Frontal cortex (tissue), 3 donors: ENCODE measurements at regions not wholly inside any gene's neighbourhood (a gene's known extent, or its start where the extent isn't known, plus 50 kb on each side); places are given as distances from the start of the nearest gene placed in this dataset.
"Not testable (repeated sequence)": the region's sequence is repeated elsewhere in the genome, so short reads cannot be mapped to it uniquely, and the experiment has no call there.

Experiments
- DNase-seq, 2 donors: peaks; one replicate each; pipeline ENCODE4 v3.0.0; 2012; ENCODE audit warnings: low spot score in 2 of 2
- FAIRE-seq: peaks from 2 replicates; lab custom pipeline; 2012; peaks lifted over from hg19 to GRCh38; lab: Jason Lieb, UNC
- donor health status: control.
- donor health status: control.
- donor health status: control.

DNA sequence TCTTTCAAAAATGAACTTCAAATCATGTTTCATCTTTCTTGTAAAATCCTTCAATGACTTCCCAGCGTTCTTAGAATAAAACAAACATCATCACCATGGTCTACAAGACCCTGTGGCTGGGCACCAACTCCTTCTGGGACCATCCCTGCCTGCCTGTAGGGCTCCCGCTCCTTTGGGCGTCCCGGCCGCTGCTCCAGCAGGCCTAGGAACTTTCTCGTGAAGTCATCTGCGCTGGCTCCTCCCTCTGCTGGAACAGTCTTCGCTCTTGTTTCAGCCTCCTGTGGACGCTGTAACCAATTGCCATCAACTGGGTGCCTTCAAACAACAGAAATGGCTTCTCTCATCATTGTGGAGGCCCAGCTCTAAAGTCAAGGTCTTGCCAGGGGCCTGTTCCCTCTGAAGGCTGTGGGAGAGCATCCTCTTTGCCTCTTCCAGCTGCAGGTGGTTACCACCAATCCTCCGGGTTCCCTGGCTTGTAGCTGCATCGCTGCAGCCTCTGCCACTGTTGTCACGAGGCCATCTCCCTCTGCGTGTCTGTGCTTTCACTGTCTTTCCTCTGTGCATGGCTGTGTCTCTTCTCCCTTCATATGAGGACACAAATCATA, 185.5 kb upstream of the SDK2 start:
- FAIRE-seq = no peak

DNA sequence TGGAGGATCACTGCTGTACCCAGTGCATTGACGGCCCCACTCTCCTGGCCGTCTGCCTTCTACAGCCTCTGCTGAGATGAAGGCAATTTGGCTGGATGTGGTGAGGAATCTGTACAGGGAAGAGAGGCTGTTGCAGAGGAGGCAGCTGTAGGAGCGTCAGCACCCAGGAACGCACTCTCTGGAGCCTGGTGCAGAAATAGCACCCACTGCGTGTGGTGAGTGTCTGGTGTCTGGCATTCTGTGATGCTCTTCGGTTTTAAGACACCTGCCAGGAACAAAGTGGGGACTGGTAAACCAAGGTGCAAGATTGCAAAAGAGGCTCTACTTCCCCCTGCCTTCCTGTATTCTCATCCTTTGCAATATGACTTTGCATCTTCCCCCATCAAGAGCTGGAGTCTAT, 187.5 kb upstream of the SDK2 start:
- no peak for FAIRE-seq
- no peak for DNase-seq

More for the DNA sequence above, 185.5 kb upstream of the SDK2 start:
- DNase-seq = no peak

GRCh38 chr17:73833775-73834488, 189.7 kb upstream of the SDK2 start:
- no peak for DNase-seq
- no peak for FAIRE-seq

DNA sequence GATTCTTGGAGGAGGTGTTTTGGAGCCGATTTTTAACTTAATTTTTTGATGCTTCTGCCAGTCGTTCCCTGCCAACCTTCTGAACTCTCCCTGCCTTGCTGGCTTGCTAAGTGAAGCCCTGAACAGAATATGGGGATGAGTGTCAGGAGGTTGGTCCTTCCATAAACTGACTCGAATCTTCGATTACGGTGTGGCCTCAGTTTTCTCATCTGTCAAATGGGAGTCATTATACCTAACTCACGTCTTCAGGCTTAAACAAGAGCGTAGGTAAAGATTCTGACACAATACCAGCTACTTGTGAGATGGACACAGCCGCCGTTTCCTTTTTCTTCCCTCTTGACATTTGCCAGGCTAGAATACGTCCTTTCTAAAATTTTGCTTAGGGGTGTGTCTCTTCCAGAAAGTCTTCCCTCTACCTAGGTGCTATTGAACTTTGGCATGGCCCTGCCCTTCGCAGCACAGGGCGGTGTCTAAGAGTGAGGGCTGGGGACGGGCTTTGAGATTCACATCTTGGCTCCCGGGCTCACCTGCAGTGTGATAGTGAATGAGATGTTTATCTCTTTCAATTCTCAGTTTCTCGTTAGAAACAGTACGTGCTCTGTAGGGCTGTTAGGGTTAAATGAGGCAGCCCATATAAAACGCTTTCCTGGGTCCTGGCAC, 190.6 kb upstream of the SDK2 start:
- FAIRE-seq (no peak), DNase-seq (no peak)

- no peak for FAIRE-seq
- no peak for DNase-seq
Measured at GRCh38 chr17:73835605-73836004, 191.4 kb upstream of the SDK2 start.

- FAIRE-seq = no peak
- no peak for DNase-seq
Measured at GRCh38 chr17:73838815-73839214, 194.6 kb upstream of the SDK2 start.

- FAIRE-seq (no peak), DNase-seq (no peak)
Measured at GRCh38 chr17:73840829-73841228, 196.6 kb upstream of the SDK2 start.

DNA sequence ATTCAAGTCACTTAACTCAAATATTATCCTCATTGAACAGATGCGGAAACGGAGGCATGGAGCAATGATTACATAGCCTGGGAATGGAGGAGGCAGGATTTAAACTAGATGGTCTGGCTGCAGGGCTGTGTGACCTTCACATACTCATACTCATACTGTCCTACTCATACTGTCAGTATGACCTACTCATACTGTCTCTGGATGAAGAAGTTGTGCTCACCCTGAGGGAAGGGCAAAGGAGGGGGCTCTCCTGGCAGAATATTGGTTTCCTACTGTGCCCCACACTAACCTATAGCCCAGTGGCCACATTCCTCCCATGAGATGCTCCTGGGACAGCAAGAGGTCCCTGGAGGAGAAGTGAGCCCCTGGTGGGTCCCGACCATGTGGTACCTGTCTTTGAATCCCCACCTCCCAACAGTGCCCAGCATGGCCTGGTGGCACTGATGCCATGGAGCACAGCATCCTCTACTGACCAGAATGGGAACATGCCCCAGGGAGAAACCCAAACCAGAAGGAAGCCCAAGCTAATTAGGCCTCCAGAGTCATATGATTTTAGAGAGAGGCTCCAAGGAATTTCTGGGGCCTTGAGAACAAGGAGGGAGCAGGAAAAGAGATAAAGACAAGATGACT, 197.3 kb upstream of the SDK2 start:
- no peak for FAIRE-seq
- DNase-seq = no peak

- FAIRE-seq (no peak), DNase-seq (no peak)
Measured at GRCh38 chr17:73847952-73848351, 203.7 kb upstream of the SDK2 start.

DNA sequence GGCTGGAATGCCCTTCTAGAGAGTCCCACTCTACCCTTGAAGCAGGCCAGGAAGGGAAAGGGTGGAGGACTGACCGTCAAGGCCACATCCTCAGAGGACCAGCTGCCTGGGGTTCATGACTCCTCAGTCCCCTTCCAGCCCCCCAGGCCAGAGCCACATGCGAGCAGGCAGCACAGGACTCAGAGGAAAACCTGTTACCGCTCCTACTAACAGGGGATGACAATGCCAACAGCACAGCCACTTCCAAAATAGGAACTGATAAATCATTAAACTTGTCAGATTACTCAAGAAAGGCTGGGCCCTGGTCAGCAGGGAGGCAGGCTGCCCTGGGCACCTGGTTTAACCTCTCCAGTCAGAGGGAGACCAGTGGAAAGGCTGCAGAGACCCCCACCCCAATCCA, 206.2 kb upstream of the SDK2 start:
- FAIRE-seq (no peak), DNase-seq (no peak)

DNA sequence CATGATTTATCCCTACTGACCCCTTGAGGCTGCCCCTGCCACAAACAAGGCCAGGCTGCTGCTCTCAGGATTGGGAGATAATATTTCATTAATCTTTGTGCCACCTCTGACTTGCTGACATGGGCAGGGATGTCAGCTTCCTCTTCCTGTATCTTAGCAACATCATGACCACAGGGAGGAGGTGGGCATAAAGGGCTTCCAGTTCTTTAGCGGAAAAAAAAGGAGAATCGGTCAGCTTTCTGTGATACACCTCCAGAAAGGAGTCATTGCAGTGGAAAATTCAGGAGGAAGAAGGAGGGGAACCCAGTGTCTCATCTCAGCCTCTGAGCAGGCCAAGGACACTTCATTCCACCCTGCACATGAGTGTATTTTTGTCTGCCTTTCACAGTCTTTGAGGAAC, 206.8 kb upstream of the SDK2 start:
- no peak for FAIRE-seq

DNA sequence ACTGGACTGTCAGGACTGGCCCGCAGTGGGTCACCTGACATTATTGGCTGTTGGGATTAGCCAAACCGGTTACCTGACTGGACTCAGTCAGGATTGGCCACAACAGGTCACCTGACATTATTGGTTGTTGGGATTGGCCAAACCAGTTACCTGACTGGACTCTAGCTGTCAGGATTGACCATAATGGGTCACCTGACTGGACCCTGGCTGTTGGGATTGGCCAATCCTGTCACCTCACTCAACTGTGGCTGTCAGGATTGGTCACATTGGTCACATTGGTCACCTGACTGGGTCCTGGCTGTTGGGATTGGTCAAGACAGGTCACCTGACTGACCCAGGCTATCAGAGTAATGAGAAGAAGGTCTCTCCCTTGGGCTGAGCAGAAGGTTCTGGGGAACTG, 207.7 kb upstream of the SDK2 start:
- no peak for FAIRE-seq
- DNase-seq = no peak

More for the DNA sequence above, 206.8 kb upstream of the SDK2 start:
- DNase-seq = no peak

GRCh38 chr17:73855720-73856333, 211.6 kb upstream of the SDK2 start:
- FAIRE-seq (no peak), DNase-seq (no peak)

GRCh38 chr17:73856556-73856955, 212.3 kb upstream of the SDK2 start:
- DNase-seq = no peak
- no peak for FAIRE-seq

DNA sequence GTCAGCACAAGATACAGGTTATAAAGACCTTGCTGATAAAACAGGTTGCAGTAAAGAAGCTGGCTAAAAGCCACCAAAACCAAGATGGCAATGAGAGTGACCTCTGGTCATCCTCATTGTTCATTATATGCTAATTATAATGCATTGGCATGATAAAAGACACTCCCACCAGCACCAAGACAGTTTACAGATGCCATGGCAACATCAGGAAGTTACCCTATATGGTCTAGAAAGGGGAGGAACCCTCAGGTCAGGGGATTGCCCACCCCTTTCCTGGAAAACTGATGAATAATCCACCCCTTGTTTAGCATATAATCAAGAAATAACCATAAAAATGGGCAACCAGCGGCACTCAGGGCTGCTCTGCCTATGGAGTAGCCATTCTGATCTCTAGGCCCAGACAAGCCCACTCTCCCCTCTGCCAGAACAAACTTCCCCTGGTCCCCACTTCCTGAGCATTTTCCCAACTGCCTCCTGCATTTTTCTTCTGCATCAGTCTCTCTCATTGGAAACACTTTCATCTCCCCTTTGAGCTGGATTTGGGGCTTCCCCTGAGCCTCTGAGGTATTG, 215.3 kb upstream of the SDK2 start:
- FAIRE-seq, DNase-seq: not testable (repeated sequence)

DNA sequence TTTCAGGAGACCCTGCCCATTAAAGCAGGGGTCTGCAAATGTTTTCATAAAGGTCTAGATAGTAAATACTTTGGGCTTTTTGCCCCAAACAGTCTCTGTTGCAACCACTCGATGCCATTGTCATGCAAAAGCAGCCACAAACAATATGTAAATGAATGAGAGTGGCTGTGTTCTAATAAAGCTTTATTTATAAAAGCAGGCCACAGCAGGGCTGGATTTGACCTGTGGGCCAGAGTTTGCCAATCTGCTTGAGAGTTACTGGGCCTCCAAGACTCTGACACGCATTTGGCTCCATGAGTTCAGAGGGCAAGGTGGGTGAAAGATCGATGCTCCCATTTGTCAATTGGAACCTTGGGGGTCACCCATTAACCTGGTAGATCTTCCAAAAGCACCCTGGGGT, 217.3 kb upstream of the SDK2 start:
- FAIRE-seq = no peak
- no peak for DNase-seq

DNA sequence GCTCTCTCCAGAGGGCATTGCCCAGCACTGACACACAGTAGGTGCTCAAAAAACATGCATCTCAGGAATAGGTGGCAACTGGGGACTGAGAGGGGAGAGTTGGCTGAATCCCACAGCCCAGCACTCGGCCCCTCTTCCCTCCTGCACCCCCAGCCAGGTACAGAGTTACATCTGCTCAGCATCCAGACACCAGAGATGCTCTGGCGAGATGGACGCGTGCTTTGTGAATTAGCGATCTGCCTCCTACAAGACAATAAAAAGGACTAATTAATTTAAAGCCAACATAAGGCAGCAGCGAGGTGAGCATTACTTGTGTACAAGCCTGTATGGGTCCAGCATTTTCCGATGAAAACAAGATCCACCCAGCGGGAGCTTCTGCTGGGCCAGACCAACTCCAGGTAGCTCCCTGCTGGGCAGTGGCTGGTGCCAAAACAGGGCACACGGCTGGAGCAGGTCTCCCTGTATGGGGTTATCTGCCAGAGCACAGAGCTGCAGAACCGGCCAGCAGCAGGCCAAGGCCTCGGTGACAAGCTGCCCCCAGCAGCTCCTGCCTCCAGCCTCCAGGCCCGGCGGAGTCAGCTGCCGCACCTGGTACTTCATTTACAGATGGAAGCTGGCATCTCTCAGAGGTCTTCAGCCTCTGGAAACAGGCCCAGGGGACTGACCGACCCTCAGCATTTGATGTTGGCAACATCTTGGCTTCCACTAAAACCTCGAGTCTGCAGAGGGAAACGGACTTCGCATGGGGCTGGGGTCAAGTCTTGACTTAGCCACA, 219.7 kb upstream of the SDK2 start:
- no peak for DNase-seq
- no peak for FAIRE-seq

GRCh38 chr17:73865831-73866230, 221.6 kb upstream of the SDK2 start:
- DNase-seq (no peak), FAIRE-seq (no peak)

DNA sequence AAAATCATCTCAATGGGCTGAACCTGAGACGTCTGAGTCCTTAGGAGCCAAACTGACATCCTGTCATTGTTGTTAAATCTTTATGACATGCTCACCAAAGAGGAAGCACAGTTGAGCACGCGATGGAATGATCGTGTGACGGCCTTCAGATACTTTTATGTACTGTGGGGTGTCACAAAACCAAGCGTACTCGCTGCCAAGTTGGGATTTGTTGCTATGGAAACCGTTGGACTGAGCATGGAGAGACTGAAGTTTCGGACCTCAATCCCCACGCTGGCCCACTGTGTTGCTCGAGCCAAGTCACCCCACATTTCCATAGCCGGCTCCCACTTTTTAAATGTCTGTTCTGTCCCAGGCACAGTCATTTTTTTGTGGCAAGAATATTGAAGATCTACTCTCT, 222.8 kb upstream of the SDK2 start:
- DNase-seq = no peak
- no peak for FAIRE-seq
